Neural progenitor cell (in vitro differentiated cells): ENCODE measurements at regions not wholly inside any gene's neighbourhood (a gene's known extent, or its start where the extent isn't known, plus 50 kb on each side); places are given as distances from the start of the nearest gene placed in this dataset.
A peak's percentile ranks its signal among the peaks of the same experiment; 100 is the strongest.

ENCODE experiments used
- DNase-seq: peaks from one replicate; pipeline ENCODE4 v3.0.0-alpha.2; 2016; ENCODE audit warnings: low spot score
- H2AFZ ChIP-seq: fragments of 200-600 bp; sonication (generic); replicated peaks from 2 replicates; pipeline ENCODE4 v1.6.1; 2016; ENCODE audit warnings: antibody characterized with exemption
- H3F3A ChIP-seq: fragments of 200-600 bp; sonication (generic); 2 replicates; pipeline ENCODE4 v1.6.1; 2016; ENCODE audit warnings: antibody characterized with exemption, low read depth
- H3K27ac ChIP-seq: fragments of 200-600 bp; sonication (generic); 2 replicates; pipeline ENCODE4 v1.5.1; 2016; ENCODE audit warnings: mild to moderate bottlenecking
- H3K27me3 ChIP-seq: fragments of 200-600 bp; sonication (generic); 2 replicates; pipeline ENCODE4 v1.6.1; 2016; ENCODE audit warnings: mild to moderate bottlenecking, moderate library complexity
- H3K36me3 ChIP-seq: fragments of 200-600 bp; sonication (generic); 2 replicates; pipeline ENCODE4 v1.5.1; 2016
- H3K4me1 ChIP-seq: fragments of 200-600 bp; sonication (generic); 2 replicates; pipeline ENCODE4 v1.6.1; 2016; ENCODE audit warnings: mixed run types
- H3K4me2 ChIP-seq: fragments of 200-600 bp; sonication (generic); 2 replicates; pipeline ENCODE4 v1.6.1; 2016
- H3K4me3 ChIP-seq: fragments of 200-600 bp; sonication (generic); 2 replicates; pipeline ENCODE4 v1.5.1; 2016
- H3K79me2 ChIP-seq: fragments of 200-600 bp; sonication (generic); 2 replicates; pipeline ENCODE4 v1.6.1; 2016; ENCODE audit warnings: low read depth
- H3K9ac ChIP-seq: fragments of 200-600 bp; sonication (generic); 2 replicates; pipeline ENCODE4 v1.6.1; 2016
- H3K9me3 ChIP-seq: fragments of 200-600 bp; sonication (generic); 2 replicates; pipeline ENCODE4 v1.5.1; 2016; ENCODE audit warnings: low read depth
- H4K20me1 ChIP-seq: fragments of 200-600 bp; sonication (generic); 2 replicates; pipeline ENCODE4 v1.6.1; 2016; ENCODE audit warnings: low read depth
- H3K27ac Mint-ChIP-seq: 3 replicates; pipeline ENCODE4 v1.8.0; 2021; ENCODE audit warnings: mixed read lengths
- H3K27me3 Mint-ChIP-seq: 2 replicates; pipeline ENCODE4 v1.8.0; 2022; ENCODE audit warnings: low read depth, mild to moderate bottlenecking, inconsistent platforms, moderate library complexity, mixed read lengths; ENCODE audit not compliant: insufficient read depth
- H3K36me3 Mint-ChIP-seq: 3 replicates; pipeline ENCODE4 v1.8.0; 2021; ENCODE audit warnings: mixed read lengths
- H3K4me1 Mint-ChIP-seq: 3 replicates; pipeline ENCODE4 v1.8.0; 2021; ENCODE audit warnings: mixed read lengths
- H3K4me3 Mint-ChIP-seq: 3 replicates; pipeline ENCODE4 v1.8.0; 2021; ENCODE audit warnings: mild to moderate bottlenecking, moderate library complexity, mixed read lengths
- H3K9me3 Mint-ChIP-seq: 3 replicates; pipeline ENCODE4 v1.8.0; 2020; ENCODE audit warnings: mixed read lengths
- CTCF ChIP-seq: fragments of 200-600 bp; sonication (generic); IDR thresholded peaks from 2 replicates; pipeline ENCODE4 v1.5.1; 2017; ENCODE audit warnings: antibody characterized with exemption, mild to moderate bottlenecking
- EZH2 ChIP-seq: fragments of 200-600 bp; sonication (generic); IDR thresholded peaks from 2 replicates; pipeline ENCODE4 v1.6.1; 2017; ENCODE audit warnings: antibody characterized with exemption, mild to moderate bottlenecking, moderate library complexity
- EZH2phosphoT487 ChIP-seq: fragments of 200-600 bp; sonication (generic); IDR thresholded peaks from 2 replicates; pipeline ENCODE4 v1.6.1; 2017; ENCODE audit warnings: antibody characterized with exemption

GRCh38 chr20:62545901-62546525, 70.2 kb upstream of the GATA5 start:
- Histone ChIP-seq H3K4me1 (peaks cover 14% of the 10 kb centered on the region), H3K9me3 (no peaks in the 10 kb centered on the region), H4K20me1 (no peaks in the 10 kb centered on the region), H3K4me3 (no peak overlapping the region), H3K27ac (no peak overlapping the region), H3K27me3 (peaks cover 30% of the 10 kb centered on the region), H3K79me2 (no peaks in the 10 kb centered on the region), H3K9ac (no peak overlapping the region), H3F3A (peaks cover 3% of the 10 kb centered on the region), H2AFZ (no peak overlapping the region), H3K4me2 (no peak overlapping the region), H3K36me3 (no peaks in the 10 kb centered on the region)
- H3K9me3 Mint-ChIP-seq = peaks cover 3% of the 10 kb centered on the region
- DNase-seq = no peak
- H3K4me3 Mint-ChIP-seq = no peak overlapping the region
- H3K27ac Mint-ChIP-seq = no peak overlapping the region
- TF ChIP-seq CTCF (no peak), EZH2phosphoT487 (no peak), EZH2 (no peak)
- H3K27me3 Mint-ChIP-seq = peaks cover 24% of the 10 kb centered on the region
- peaks cover 10% of the 10 kb centered on the region for H3K4me1 Mint-ChIP-seq
- no peaks in the 10 kb centered on the region for H3K36me3 Mint-ChIP-seq

GRCh38 chr20:62546606-62547005, 70.8 kb upstream of the GATA5 start:
- peaks cover 20% of the 10 kb centered on the region for H3K4me1 ChIP-seq
- no peaks in the 10 kb centered on the region for H3K9me3 ChIP-seq
- no peaks in the 10 kb centered on the region for H3K36me3 ChIP-seq
- no peak overlapping the region for H3K4me3 ChIP-seq
- no peak overlapping the region for H3K9ac ChIP-seq
- H3K27me3 Mint-ChIP-seq = peaks cover 25% of the 10 kb centered on the region
- H3K9me3 Mint-ChIP-seq = peaks cover 3% of the 10 kb centered on the region
- H3K27me3 ChIP-seq = peaks cover 36% of the 10 kb centered on the region
- H3F3A ChIP-seq = peaks cover 3% of the 10 kb centered on the region
- H3K4me1 Mint-ChIP-seq = peaks cover 10% of the 10 kb centered on the region
- H3K27ac Mint-ChIP-seq = no peak overlapping the region
- no peak overlapping the region for H3K27ac ChIP-seq
- no peak overlapping the region for H3K4me3 Mint-ChIP-seq
- TF ChIP-seq EZH2 (no peak), EZH2phosphoT487 (no peak), CTCF (no peak)
- DNase-seq = no peak
- H4K20me1 ChIP-seq = peaks cover 1% of the 10 kb centered on the region
- no peaks in the 10 kb centered on the region for H3K36me3 Mint-ChIP-seq
- no peak overlapping the region for H3K4me2 ChIP-seq
- H2AFZ ChIP-seq = no peak overlapping the region
- H3K79me2 ChIP-seq = no peaks in the 10 kb centered on the region

- peaks cover 3% of the 10 kb centered on the region for H3F3A ChIP-seq
- Mint-ChIP-seq H3K27ac (peak overlapping the region; percentile 86), H3K4me3 (no peak overlapping the region), H3K36me3 (no peaks in the 10 kb centered on the region), H3K9me3 (peaks cover 3% of the 10 kb centered on the region), H3K4me1 (peaks cover 13% of the 10 kb centered on the region), H3K27me3 (peaks cover 26% of the 10 kb centered on the region)
- no peak overlapping the region for H3K9ac ChIP-seq
- H4K20me1 ChIP-seq = peaks cover 4% of the 10 kb centered on the region
- H3K4me2 ChIP-seq = no peak overlapping the region
- no peak for DNase-seq
- no peaks in the 10 kb centered on the region for H3K79me2 ChIP-seq
- H3K4me3 ChIP-seq = no peak overlapping the region
- no peak overlapping the region for H3K27ac ChIP-seq
- no peak for TF ChIP-seq EZH2phosphoT487
- TF ChIP-seq EZH2 = no peak
- no peak for TF ChIP-seq CTCF
- peaks cover 21% of the 10 kb centered on the region for H3K4me1 ChIP-seq
- H3K36me3 ChIP-seq = no peaks in the 10 kb centered on the region
- no peak overlapping the region for H2AFZ ChIP-seq
- peaks cover 44% of the 10 kb centered on the region for H3K27me3 ChIP-seq
- H3K9me3 ChIP-seq = no peaks in the 10 kb centered on the region
These were observed 71.6 kb upstream of the GATA5 start for GRCh38 chr20:62547364-62547763.
